SK-N-SH (cell line): ENCODE measurements at regions not wholly inside any gene's neighbourhood (a gene's known extent, or its start where the extent isn't known, plus 50 kb on each side); places are given as distances from the start of the nearest gene placed in this dataset.

Experiments
- CTCF ChIA-PET: fragments of 300-600, 350-600 bp; formaldehyde crosslinking; extraction: SDS; loops from one replicate; lab custom pipeline; 2021; lab: Yijun Ruan, JAX
- POLR2A ChIA-PET: fragments of 350-600 bp; sonication (Branson Sonifier 250); formaldehyde crosslinking; extraction: SDS; loops from one replicate; lab custom pipeline; 2020; ENCODE audit warnings: antibody characterized with exemption, inconsistent platforms; lab: Yijun Ruan, JAX
- DNase-seq: peaks from one replicate; pipeline ENCODE4 v3.0.0; 2012
- H2AFZ ChIP-seq: fragments of 200-600 bp; sonication (generic); 2 replicates; pipeline ENCODE4 v1.8.1; 2016; ENCODE audit warnings: antibody characterized with exemption, mild to moderate bottlenecking, low read depth
- H3F3A ChIP-seq: fragments of 200-600 bp; sonication (generic); replicated peaks from 2 replicates; pipeline ENCODE3; 2016; ENCODE audit warnings: antibody characterized with exemption, mild to moderate bottlenecking; ENCODE audit not compliant: insufficient read depth
- H3K27ac ChIP-seq, 2 experiments: fragments of 200-500 bp in 1 of 2; fragments of 200-600 bp in 1 of 2; sonication (Bioruptor generic) in 1 of 2; sonication (generic), shearing (Covaris generic) in 1 of 2; 2 replicates each; pipeline versions ENCODE4 v1.5.1 to v1.6.1; 2014 to 2016; ENCODE audit warnings: low read depth in 2 of 2, inconsistent platforms in 1 of 2, low read length in 1 of 2, mild to moderate bottlenecking in 1 of 2, mixed read lengths in 1 of 2
- H3K27me3 ChIP-seq: fragments of 200-600 bp; sonication (generic), shearing (Covaris generic); 2 replicates; pipeline ENCODE4 v1.6.1; 2016; ENCODE audit warnings: mixed run types; ENCODE audit not compliant: insufficient read depth
- H3K36me3 ChIP-seq, 2 experiments: fragments of 200-500 bp in 1 of 2; fragments of 200-600 bp in 1 of 2; sonication (Bioruptor generic) in 1 of 2; sonication (generic) in 1 of 2; replicated peaks in 1 of 2; 2 replicates each; pipeline versions ENCODE3 to v1.5.1; 2014 to 2016; ENCODE audit warnings: low read length in 1 of 2, mild to moderate bottlenecking in 1 of 2; ENCODE audit not compliant: insufficient read depth in 2 of 2, control insufficient read depth in 1 of 2
- H3K4me1 ChIP-seq, 2 experiments: fragments of 200-500 bp in 1 of 2; fragments of 200-600 bp in 1 of 2; sonication (Bioruptor generic) in 1 of 2; sonication (generic), shearing (Covaris generic) in 1 of 2; 2 replicates each; pipeline versions ENCODE4 v1.5.1 to v1.6.1; 2014 to 2016; ENCODE audit warnings: low read depth in 1 of 2, low read length in 1 of 2, mixed run types in 1 of 2; ENCODE audit not compliant: insufficient read depth in 2 of 2, control insufficient read depth in 1 of 2
- H3K4me2 ChIP-seq: fragments of 200-600 bp; sonication (generic), shearing (Covaris generic); 2 replicates; pipeline ENCODE4 v1.6.1; 2017; ENCODE audit warnings: mixed run types
- H3K4me3 ChIP-seq, 2 experiments: fragments of 200-500 bp in 1 of 2; fragments of 200-600 bp in 1 of 2; sonication (Bioruptor generic) in 1 of 2; sonication (generic), shearing (Covaris generic) in 1 of 2; 2 replicates each; pipeline versions ENCODE4 v1.5.1 to v1.8.1; 2014 to 2016; ENCODE audit warnings: low read depth in 2 of 2, inconsistent platforms in 1 of 2, low read length in 1 of 2, mild to moderate bottlenecking in 1 of 2, mixed read lengths in 1 of 2, moderate library complexity in 1 of 2
- H3K79me2 ChIP-seq: fragments of 200-600 bp; sonication (generic); 2 replicates; pipeline ENCODE4 v1.8.1; 2017; ENCODE audit warnings: mild to moderate bottlenecking; ENCODE audit not compliant: insufficient read depth
- H3K9ac ChIP-seq: fragments of 200-600 bp; sonication (generic); 2 replicates; pipeline ENCODE4 v1.6.1; 2017; ENCODE audit warnings: mixed run types
- H3K9me2 ChIP-seq: fragments of 200-600 bp; sonication (generic); 2 replicates; pipeline ENCODE4 v1.6.1; 2017; ENCODE audit warnings: mixed run types
- H3K9me3 ChIP-seq: fragments of 200-600 bp; sonication (generic); 2 replicates; pipeline ENCODE4 v1.6.1; 2017; ENCODE audit warnings: mixed run types, mild to moderate bottlenecking, moderate library complexity
- H4K20me1 ChIP-seq: fragments of 200-600 bp; sonication (generic); 2 replicates; pipeline ENCODE4 v1.6.1; 2017; ENCODE audit warnings: mild to moderate bottlenecking, mixed run types; ENCODE audit not compliant: insufficient read depth
- EZH2phosphoT487 ChIP-seq: fragments of 200-600 bp; sonication (generic); IDR thresholded peaks from 2 replicates; pipeline ENCODE4 v1.6.1; 2017; ENCODE audit warnings: low read depth, mixed run types, mild to moderate bottlenecking, antibody characterized with exemption, moderate library complexity, borderline replicate concordance
- FOSL2 ChIP-seq: IDR thresholded peaks from 2 replicates; pipeline ENCODE4 v1.4.0; 2012; ENCODE audit warnings: low read depth, mild to moderate bottlenecking, moderate library complexity, borderline replicate concordance
- FOXJ3 ChIP-seq: sonication (generic); formaldehyde crosslinking; IDR thresholded peaks from 2 replicates; pipeline ENCODE4 v1.5.1; 2020; ENCODE audit warnings: mild to moderate bottlenecking, missing genetic modification reagents
- GATA2 ChIP-seq: sonication (generic); formaldehyde crosslinking; IDR thresholded peaks from 2 replicates; pipeline ENCODE4 v1.5.0; 2020; ENCODE audit warnings: mild to moderate bottlenecking, missing genetic modification reagents
- MEF2A ChIP-seq: IDR thresholded peaks from 2 replicates; pipeline ENCODE4 v1.4.0; 2012; ENCODE audit warnings: low read depth, borderline replicate concordance
- NRF1 ChIP-seq: IDR thresholded peaks from 2 replicates; pipeline ENCODE4 v1.6.1; 2012; ENCODE audit warnings: low read depth, mild to moderate bottlenecking, low read length
- POLR2AphosphoS5 ChIP-seq: IDR thresholded peaks from 2 replicates; pipeline ENCODE4 v1.6.1; 2012; ENCODE audit warnings: low read depth, low read length
- RAD21 ChIP-seq: IDR thresholded peaks from 2 replicates; pipeline ENCODE4 v1.6.1; 2012; ENCODE audit warnings: mild to moderate bottlenecking, low read length
- SIN3A ChIP-seq: IDR thresholded peaks from 2 replicates; pipeline ENCODE4 v1.6.1; 2012; ENCODE audit warnings: low read depth, mild to moderate bottlenecking, low read length, moderate library complexity, borderline replicate concordance
- SMC3 ChIP-seq: IDR thresholded peaks from 2 replicates; pipeline ENCODE4 v1.6.1; 2012; ENCODE audit warnings: low read depth, low read length, improper control_type of control experiment
- TEAD4 ChIP-seq: IDR thresholded peaks from 2 replicates; pipeline ENCODE4 v1.4.0; 2012; ENCODE audit warnings: mild to moderate bottlenecking, borderline replicate concordance; ENCODE audit not compliant: insufficient read depth
- WGBS: methylation state at CpG from one replicate; pipeline ENCODE4 v1.1.6; 2017; ENCODE audit warnings: low lambda C conversion rate; 5-methylcytosine and 5-hydroxymethylcytosine counted together
- TF ChIP-seq, protein P1 (sequence below): IDR thresholded peaks from 2 replicates; pipeline ENCODE4 v1.4.0; 2012; ENCODE audit warnings: low read depth, borderline replicate concordance

DNA sequence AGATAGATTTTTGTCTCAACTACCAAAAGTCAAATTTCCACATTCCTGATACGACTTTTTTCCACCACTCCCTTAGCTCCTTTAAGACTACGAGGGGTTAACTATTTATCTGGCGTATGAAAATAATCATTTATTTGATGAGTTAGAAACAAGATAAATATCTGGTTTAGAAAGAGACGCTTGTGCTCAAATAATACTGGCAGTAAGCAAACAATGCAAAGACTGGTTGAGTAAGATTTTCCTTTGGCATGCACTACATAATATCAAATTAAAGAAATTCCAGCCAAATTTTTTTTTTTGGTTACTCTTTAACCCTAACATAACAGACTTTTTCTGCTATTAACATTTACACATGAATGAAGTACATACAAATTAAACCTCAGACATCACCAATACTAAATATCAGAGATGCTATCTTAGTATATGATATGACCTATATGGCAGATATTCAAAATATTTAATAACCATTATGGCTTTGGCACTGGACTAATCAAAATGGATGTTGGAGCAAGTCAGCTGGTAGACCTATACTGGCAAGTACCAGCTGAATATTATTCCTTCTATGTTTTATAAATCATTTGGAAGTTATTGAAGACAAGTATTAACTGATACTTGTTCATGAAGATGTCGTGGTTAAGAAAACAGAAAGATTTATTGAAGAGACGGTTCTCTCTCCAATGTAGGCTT, 345.3 kb downstream of the TFAP2B start:
- 36% methylated on average over 6 of the region's 6 CpGs for WGBS
- no peak for TF ChIP-seq SIN3A
- no peak for TF ChIP-seq FOXJ3
- TF ChIP-seq FOSL2: no peak
- no peak for TF ChIP-seq MEF2A
- TF ChIP-seq EZH2phosphoT487: no peak
- no peak for TF ChIP-seq POLR2AphosphoS5
- TF ChIP-seq TEAD4: no peak
- no peak for TF ChIP-seq SMC3
- no peak for TF ChIP-seq RAD21
- CTCF ChIA-PET: interaction anchor here (1.4 kb wide), 1 partner anchor 10 kb away, joined by 3 read pairs; no protein-coding TSS in a partner anchor

DNA sequence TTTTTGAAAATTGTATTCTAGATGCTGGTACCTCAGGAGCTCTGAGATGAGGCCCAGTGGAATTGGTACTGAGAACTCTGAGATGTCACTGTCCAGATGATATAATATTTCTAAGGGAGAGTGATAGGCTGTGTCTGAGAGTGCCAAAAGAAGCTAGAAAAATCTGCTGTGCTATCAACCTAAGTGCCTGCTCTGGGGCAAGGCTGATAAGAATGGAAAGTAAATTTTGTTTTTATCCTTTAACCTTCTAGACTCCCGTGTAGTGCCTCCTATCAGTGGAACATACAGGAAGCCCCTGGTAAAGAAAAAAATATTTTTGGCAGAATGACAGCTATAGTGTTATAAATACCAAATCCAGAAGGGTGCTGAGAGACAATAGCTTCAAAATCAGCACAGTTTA, 348.2 kb downstream of the TFAP2B start:
- Histone ChIP-seq H4K20me1 (no peaks in the 10 kb centered on the region), H3K79me2 (no peaks in the 10 kb centered on the region)
- no peak for TF ChIP-seq NRF1
- no peak for TF ChIP-seq GATA2 (CRISPR knock-in tag)
- TF ChIP-seq MEF2A: no peak
- TF ChIP-seq, protein P1, sequence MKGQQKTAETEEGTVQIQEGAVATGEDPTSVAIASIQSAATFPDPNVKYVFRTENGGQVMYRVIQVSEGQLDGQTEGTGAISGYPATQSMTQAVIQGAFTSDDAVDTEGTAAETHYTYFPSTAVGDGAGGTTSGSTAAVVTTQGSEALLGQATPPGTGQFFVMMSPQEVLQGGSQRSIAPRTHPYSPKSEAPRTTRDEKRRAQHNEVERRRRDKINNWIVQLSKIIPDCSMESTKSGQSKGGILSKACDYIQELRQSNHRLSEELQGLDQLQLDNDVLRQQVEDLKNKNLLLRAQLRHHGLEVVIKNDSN: no peak
- TF ChIP-seq, all 33 proteins: peak for 0
- CTCF ChIA-PET: interaction anchor here (1.3 kb wide), 1 partner anchor 13 kb away, joined by 3 read pairs; no protein-coding TSS in a partner anchor
- no peaks in the 10 kb centered on the region for H3K9me2 ChIP-seq
- H2AFZ ChIP-seq: no peak overlapping the region
- no peak overlapping the region for H3K4me2 ChIP-seq
- no peak overlapping the region for H3K4me3 ChIP-seq
- no peaks in the 10 kb centered on the region for H3K4me1 ChIP-seq
- no peaks in the 10 kb centered on the region for H3F3A ChIP-seq
- no peaks in the 10 kb centered on the region for H3K27me3 ChIP-seq
- no peaks in the 10 kb centered on the region for H3K9me3 ChIP-seq
- no peaks in the 10 kb centered on the region for H3K36me3 ChIP-seq
- DNase-seq: no peak
- no peak overlapping the region for H3K9ac ChIP-seq
- no peak overlapping the region for H3K27ac ChIP-seq
- 5% methylated on average over 1 of the region's 1 CpG for WGBS
- POLR2A ChIA-PET: no interaction called here

More for the DNA sequence above, 345.3 kb downstream of the TFAP2B start:
- Histone ChIP-seq H3K9me3 (no peaks in the 10 kb centered on the region), H4K20me1 (no peaks in the 10 kb centered on the region), H2AFZ (no peak overlapping the region), H3K27me3 (no peaks in the 10 kb centered on the region), H3K79me2 (no peaks in the 10 kb centered on the region), H3K4me1 (no peaks in the 10 kb centered on the region), H3K9ac (no peak overlapping the region), H3F3A (no peaks in the 10 kb centered on the region), H3K4me3 (no peak overlapping the region), H3K9me2 (no peaks in the 10 kb centered on the region), H3K36me3 (no peaks in the 10 kb centered on the region), H3K27ac (no peak overlapping the region), H3K4me2 (no peak overlapping the region)
- no peak for DNase-seq
- POLR2A ChIA-PET: no interaction called here
